ENCODE measurements at regions not wholly inside any gene's neighbourhood (a gene's known extent, or its start where the extent isn't known, plus 50 kb on each side); places are given as distances from the start of the nearest gene placed in this dataset.

- Mint-ChIP-seq H3K9me3 (no peaks in the 10 kb centered on the region; the same call in 2 of the 3 replicates), H3K27ac (no peak overlapping the region), H3K4me1 (no peaks in the 10 kb centered on the region; the same call in 2 of the 3 replicates), H3K36me3 (ENCODE audit: low read depth) (no peaks in the 10 kb centered on the region), H3K27me3 (ENCODE audit: insufficient read depth, low read depth, poor library complexity) (no peaks in the 10 kb centered on the region), H3K4me3 (no peak overlapping the region)
- Histone ChIP-seq H3K27ac (ENCODE audit: low read depth) (no peak overlapping the region), H4K20me1 (replicated peaks; ENCODE audit: insufficient read depth) (no peaks in the 10 kb centered on the region), H3K79me2 (replicated peaks; ENCODE audit: insufficient read depth) (no peaks in the 10 kb centered on the region), H3K4me3 (no peak overlapping the region), H3K4me2 (peak overlapping the region; percentile 32; the same call in 1 of the 2 replicates), H3K27me3 (ENCODE audit: insufficient read depth) (no peaks in the 10 kb centered on the region), H3K4me1 (ENCODE audit: insufficient read depth) (no peaks in the 10 kb centered on the region), H2AFZ (peak overlapping the region; percentile 84), H3K36me3 (ENCODE audit: insufficient read depth) (no peaks in the 10 kb centered on the region), H3K9me2 (ENCODE audit: insufficient read depth) (peaks cover 4% of the 10 kb centered on the region; the same call in 1 of the 2 replicates), H3F3A (replicated peaks; ENCODE audit: low read depth) (no peaks in the 10 kb centered on the region)
- ATAC-seq: peak; percentile 65
- peak; percentile 13 for DNase-seq (ENCODE audit: low spot score)
- TF ChIP-seq EZH2phosphoT487 (IDR thresholded peaks at IDR 0.05; ENCODE audit: unreplicated experiment) (no peak), REST (IDR thresholded peaks at IDR 0.05; ENCODE audit: unreplicated experiment) (no peak), ZNF331 (CRISPR knock-in tag; IDR thresholded peaks at IDR 0.05; ENCODE audit: low read depth) (no peak), STAT1 (IDR thresholded peaks at IDR 0.05; ENCODE audit: unreplicated experiment) (no peak), ZNF462 (CRISPR knock-in tag; IDR thresholded peaks at IDR 0.05) (no peak), NANOG (IDR thresholded peaks at IDR 0.05; ENCODE audit: borderline replicate concordance) (no peak), JUNB (IDR thresholded peaks at IDR 0.05; ENCODE audit: unreplicated experiment) (no peak), POLR2AphosphoS5 (IDR thresholded peaks at IDR 0.05; ENCODE audit: low read depth) (no peak), EZH2 (IDR thresholded peaks at IDR 0.05; ENCODE audit: low read depth, unreplicated experiment) (no peak)
- TF ChIP-seq, protein P1, sequence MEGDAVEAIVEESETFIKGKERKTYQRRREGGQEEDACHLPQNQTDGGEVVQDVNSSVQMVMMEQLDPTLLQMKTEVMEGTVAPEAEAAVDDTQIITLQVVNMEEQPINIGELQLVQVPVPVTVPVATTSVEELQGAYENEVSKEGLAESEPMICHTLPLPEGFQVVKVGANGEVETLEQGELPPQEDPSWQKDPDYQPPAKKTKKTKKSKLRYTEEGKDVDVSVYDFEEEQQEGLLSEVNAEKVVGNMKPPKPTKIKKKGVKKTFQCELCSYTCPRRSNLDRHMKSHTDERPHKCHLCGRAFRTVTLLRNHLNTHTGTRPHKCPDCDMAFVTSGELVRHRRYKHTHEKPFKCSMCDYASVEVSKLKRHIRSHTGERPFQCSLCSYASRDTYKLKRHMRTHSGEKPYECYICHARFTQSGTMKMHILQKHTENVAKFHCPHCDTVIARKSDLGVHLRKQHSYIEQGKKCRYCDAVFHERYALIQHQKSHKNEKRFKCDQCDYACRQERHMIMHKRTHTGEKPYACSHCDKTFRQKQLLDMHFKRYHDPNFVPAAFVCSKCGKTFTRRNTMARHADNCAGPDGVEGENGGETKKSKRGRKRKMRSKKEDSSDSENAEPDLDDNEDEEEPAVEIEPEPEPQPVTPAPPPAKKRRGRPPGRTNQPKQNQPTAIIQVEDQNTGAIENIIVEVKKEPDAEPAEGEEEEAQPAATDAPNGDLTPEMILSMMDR (conservative IDR thresholded peaks at IDR 0.05; ENCODE audit: low read depth in 2 of 2): no peak
- TF ChIP-seq, protein P2, sequence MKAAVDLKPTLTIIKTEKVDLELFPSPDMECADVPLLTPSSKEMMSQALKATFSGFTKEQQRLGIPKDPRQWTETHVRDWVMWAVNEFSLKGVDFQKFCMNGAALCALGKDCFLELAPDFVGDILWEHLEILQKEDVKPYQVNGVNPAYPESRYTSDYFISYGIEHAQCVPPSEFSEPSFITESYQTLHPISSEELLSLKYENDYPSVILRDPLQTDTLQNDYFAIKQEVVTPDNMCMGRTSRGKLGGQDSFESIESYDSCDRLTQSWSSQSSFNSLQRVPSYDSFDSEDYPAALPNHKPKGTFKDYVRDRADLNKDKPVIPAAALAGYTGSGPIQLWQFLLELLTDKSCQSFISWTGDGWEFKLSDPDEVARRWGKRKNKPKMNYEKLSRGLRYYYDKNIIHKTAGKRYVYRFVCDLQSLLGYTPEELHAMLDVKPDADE (IDR thresholded peaks at IDR 0.05): no peak
Observed at GRCh38 chr10:56646329-56647111, 285.5 kb upstream of the ZWINT start.
